Neural progenitor cell (in vitro differentiated cells): ENCODE measurements at regions not wholly inside any gene's neighbourhood (a gene's known extent, or its start where the extent isn't known, plus 50 kb on each side); places are given as distances from the start of the nearest gene placed in this dataset.

Source experiments
- DNase-seq: peaks from one replicate; pipeline ENCODE4 v3.0.0-alpha.2; 2016; ENCODE audit warnings: low spot score
- H2AFZ ChIP-seq: fragments of 200-600 bp; sonication (generic); replicated peaks from 2 replicates; pipeline ENCODE4 v1.6.1; 2016; ENCODE audit warnings: antibody characterized with exemption
- H3F3A ChIP-seq: fragments of 200-600 bp; sonication (generic); 2 replicates; pipeline ENCODE4 v1.6.1; 2016; ENCODE audit warnings: antibody characterized with exemption, low read depth
- H3K27ac ChIP-seq: fragments of 200-600 bp; sonication (generic); 2 replicates; pipeline ENCODE4 v1.5.1; 2016; ENCODE audit warnings: mild to moderate bottlenecking
- H3K27me3 ChIP-seq: fragments of 200-600 bp; sonication (generic); 2 replicates; pipeline ENCODE4 v1.6.1; 2016; ENCODE audit warnings: mild to moderate bottlenecking, moderate library complexity
- H3K36me3 ChIP-seq: fragments of 200-600 bp; sonication (generic); 2 replicates; pipeline ENCODE4 v1.5.1; 2016
- H3K4me1 ChIP-seq: fragments of 200-600 bp; sonication (generic); 2 replicates; pipeline ENCODE4 v1.6.1; 2016; ENCODE audit warnings: mixed run types
- H3K4me2 ChIP-seq: fragments of 200-600 bp; sonication (generic); 2 replicates; pipeline ENCODE4 v1.6.1; 2016
- H3K4me3 ChIP-seq: fragments of 200-600 bp; sonication (generic); 2 replicates; pipeline ENCODE4 v1.5.1; 2016
- H3K79me2 ChIP-seq: fragments of 200-600 bp; sonication (generic); 2 replicates; pipeline ENCODE4 v1.6.1; 2016; ENCODE audit warnings: low read depth
- H3K9ac ChIP-seq: fragments of 200-600 bp; sonication (generic); 2 replicates; pipeline ENCODE4 v1.6.1; 2016
- H3K9me3 ChIP-seq: fragments of 200-600 bp; sonication (generic); 2 replicates; pipeline ENCODE4 v1.5.1; 2016; ENCODE audit warnings: low read depth
- H4K20me1 ChIP-seq: fragments of 200-600 bp; sonication (generic); 2 replicates; pipeline ENCODE4 v1.6.1; 2016; ENCODE audit warnings: low read depth
- H3K27ac Mint-ChIP-seq: 3 replicates; pipeline ENCODE4 v1.8.0; 2021; ENCODE audit warnings: mixed read lengths
- H3K27me3 Mint-ChIP-seq: 2 replicates; pipeline ENCODE4 v1.8.0; 2022; ENCODE audit warnings: low read depth, mild to moderate bottlenecking, inconsistent platforms, moderate library complexity, mixed read lengths; ENCODE audit not compliant: insufficient read depth
- H3K36me3 Mint-ChIP-seq: 3 replicates; pipeline ENCODE4 v1.8.0; 2021; ENCODE audit warnings: mixed read lengths
- H3K4me1 Mint-ChIP-seq: 3 replicates; pipeline ENCODE4 v1.8.0; 2021; ENCODE audit warnings: mixed read lengths
- H3K4me3 Mint-ChIP-seq: 3 replicates; pipeline ENCODE4 v1.8.0; 2021; ENCODE audit warnings: mild to moderate bottlenecking, moderate library complexity, mixed read lengths
- H3K9me3 Mint-ChIP-seq: 3 replicates; pipeline ENCODE4 v1.8.0; 2020; ENCODE audit warnings: mixed read lengths
- CTCF ChIP-seq: fragments of 200-600 bp; sonication (generic); IDR thresholded peaks from 2 replicates; pipeline ENCODE4 v1.5.1; 2017; ENCODE audit warnings: antibody characterized with exemption, mild to moderate bottlenecking
- EZH2 ChIP-seq: fragments of 200-600 bp; sonication (generic); IDR thresholded peaks from 2 replicates; pipeline ENCODE4 v1.6.1; 2017; ENCODE audit warnings: antibody characterized with exemption, mild to moderate bottlenecking, moderate library complexity
- EZH2phosphoT487 ChIP-seq: fragments of 200-600 bp; sonication (generic); IDR thresholded peaks from 2 replicates; pipeline ENCODE4 v1.6.1; 2017; ENCODE audit warnings: antibody characterized with exemption

GRCh38 chr7:123397746-123398338 lies 136.6 kb downstream of the IQUB start:
- Mint-ChIP-seq H3K4me3 (no peak overlapping the region), H3K27ac (no peak overlapping the region), H3K4me1 (no peaks in the 10 kb centered on the region), H3K9me3 (no peaks in the 10 kb centered on the region), H3K36me3 (no peaks in the 10 kb centered on the region), H3K27me3 (no peaks in the 10 kb centered on the region)
- no peaks in the 10 kb centered on the region for H3K4me1 ChIP-seq
- no peak for TF ChIP-seq EZH2
- TF ChIP-seq CTCF = no peak
- no peak for TF ChIP-seq EZH2phosphoT487
- no peaks in the 10 kb centered on the region for H3K79me2 ChIP-seq
- H3K4me2 ChIP-seq = no peak overlapping the region
- H3F3A ChIP-seq = no peaks in the 10 kb centered on the region
- no peak overlapping the region for H2AFZ ChIP-seq
- DNase-seq = no peak
- H4K20me1 ChIP-seq = no peaks in the 10 kb centered on the region
- H3K36me3 ChIP-seq = no peaks in the 10 kb centered on the region
- no peak overlapping the region for H3K9ac ChIP-seq
- no peaks in the 10 kb centered on the region for H3K27me3 ChIP-seq
- no peak overlapping the region for H3K4me3 ChIP-seq
- H3K27ac ChIP-seq = no peak overlapping the region
- H3K9me3 ChIP-seq = no peaks in the 10 kb centered on the region

- H3F3A ChIP-seq = no peaks in the 10 kb centered on the region
- no peak overlapping the region for H3K9ac ChIP-seq
- no peaks in the 10 kb centered on the region for H3K27me3 ChIP-seq
- Mint-ChIP-seq H3K36me3 (no peaks in the 10 kb centered on the region), H3K4me3 (no peak overlapping the region), H3K9me3 (no peaks in the 10 kb centered on the region), H3K27me3 (no peaks in the 10 kb centered on the region), H3K27ac (no peak overlapping the region), H3K4me1 (no peaks in the 10 kb centered on the region)
- H3K4me1 ChIP-seq = no peaks in the 10 kb centered on the region
- no peak overlapping the region for H3K4me2 ChIP-seq
- H2AFZ ChIP-seq = no peak overlapping the region
- no peak overlapping the region for H3K4me3 ChIP-seq
- no peak for DNase-seq
- no peak overlapping the region for H3K27ac ChIP-seq
- H3K9me3 ChIP-seq = no peaks in the 10 kb centered on the region
- no peaks in the 10 kb centered on the region for H3K36me3 ChIP-seq
- H4K20me1 ChIP-seq = no peaks in the 10 kb centered on the region
- H3K79me2 ChIP-seq = no peaks in the 10 kb centered on the region
- TF ChIP-seq EZH2 = no peak
- no peak for TF ChIP-seq CTCF
- no peak for TF ChIP-seq EZH2phosphoT487
Measured at GRCh38 chr7:123393623-123394022, 140.8 kb downstream of the IQUB start.

- Histone ChIP-seq H3K4me1 (no peaks in the 10 kb centered on the region), H3K27ac (no peak overlapping the region), H3K9ac (no peak overlapping the region), H3K4me3 (no peak overlapping the region), H3K79me2 (no peaks in the 10 kb centered on the region), H2AFZ (no peak overlapping the region), H3F3A (no peaks in the 10 kb centered on the region), H4K20me1 (no peaks in the 10 kb centered on the region), H3K27me3 (no peaks in the 10 kb centered on the region), H3K9me3 (no peaks in the 10 kb centered on the region), H3K4me2 (no peak overlapping the region), H3K36me3 (no peaks in the 10 kb centered on the region)
- no peak overlapping the region for H3K27ac Mint-ChIP-seq
- H3K36me3 Mint-ChIP-seq = no peaks in the 10 kb centered on the region
- DNase-seq = no peak
- H3K4me3 Mint-ChIP-seq = no peak overlapping the region
- H3K27me3 Mint-ChIP-seq = no peaks in the 10 kb centered on the region
- H3K4me1 Mint-ChIP-seq = no peaks in the 10 kb centered on the region
- H3K9me3 Mint-ChIP-seq = no peaks in the 10 kb centered on the region
- no peak for TF ChIP-seq EZH2phosphoT487
- TF ChIP-seq EZH2 = no peak
- TF ChIP-seq CTCF = no peak
Measured at GRCh38 chr7:123372368-123372767, 162.0 kb downstream of the IQUB start.
